Tibial nerve (tissue), 4 donors: ENCODE measurements at regions not wholly inside any gene's neighbourhood (a gene's known extent, or its start where the extent isn't known, plus 50 kb on each side); places are given as distances from the start of the nearest gene placed in this dataset.

Experiments
- EP300 ChIP-seq, 2 donors: sonication (generic); formaldehyde crosslinking; IDR thresholded peaks; one replicate each; pipeline ENCODE4 v1.6.1; 2017; ENCODE audit warnings: antibody characterized with exemption in 2 of 2, mild to moderate bottlenecking in 1 of 2
- POLR2A ChIP-seq, 2 donors: fragments of 450-650 bp; IDR thresholded peaks; one replicate each; pipeline ENCODE4 v1.6.1; 2017; ENCODE audit warnings: antibody characterized with exemption in 2 of 2, mild to moderate bottlenecking in 2 of 2, moderate library complexity in 2 of 2
- TF ChIP-seq, protein P1 (sequence below), 5 experiments: fragments of 200-600 bp in 3 of 5; fragments of 450-650 bp in 2 of 5; sonication (generic) in 3 of 5; IDR thresholded peaks; one replicate each; pipeline ENCODE4 v1.5.1; 2016 to 2019; ENCODE audit warnings: antibody characterized with exemption in 5 of 5, mild to moderate bottlenecking in 3 of 5, moderate library complexity in 2 of 5

DNA sequence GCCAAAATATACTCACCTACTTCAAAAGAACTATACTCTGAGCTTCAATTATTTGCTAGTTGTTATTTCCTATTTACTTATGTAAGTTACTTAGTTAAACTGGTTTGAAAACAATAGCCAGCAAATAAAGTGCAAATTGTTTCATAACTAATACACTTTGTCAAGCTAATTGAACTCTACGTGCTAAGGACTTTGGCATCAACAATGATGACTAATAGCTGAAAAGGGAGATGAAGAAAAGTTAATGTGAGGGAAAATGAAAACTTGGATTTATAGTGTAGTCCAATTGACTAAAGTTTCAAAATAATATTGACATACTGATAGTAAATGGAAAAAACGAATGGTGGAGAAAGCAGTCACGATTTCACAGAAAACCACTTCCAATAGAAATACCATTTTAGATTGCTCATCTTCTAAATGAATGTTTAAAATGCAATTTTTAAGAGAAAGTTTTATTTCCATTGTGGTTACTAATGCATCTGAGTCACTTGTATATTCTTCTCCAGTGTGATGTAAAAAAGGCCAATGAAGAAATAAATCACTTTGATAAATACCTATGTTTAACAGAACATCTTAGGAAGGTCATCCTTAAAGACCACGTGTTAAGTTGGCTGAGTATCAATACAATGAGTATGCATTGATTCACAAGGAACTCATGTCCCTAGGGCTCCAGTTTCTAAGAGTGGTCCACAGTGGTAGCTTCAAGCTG, 455.2 kb downstream of the LTN1 start:
- TF ChIP-seq, protein P1, sequence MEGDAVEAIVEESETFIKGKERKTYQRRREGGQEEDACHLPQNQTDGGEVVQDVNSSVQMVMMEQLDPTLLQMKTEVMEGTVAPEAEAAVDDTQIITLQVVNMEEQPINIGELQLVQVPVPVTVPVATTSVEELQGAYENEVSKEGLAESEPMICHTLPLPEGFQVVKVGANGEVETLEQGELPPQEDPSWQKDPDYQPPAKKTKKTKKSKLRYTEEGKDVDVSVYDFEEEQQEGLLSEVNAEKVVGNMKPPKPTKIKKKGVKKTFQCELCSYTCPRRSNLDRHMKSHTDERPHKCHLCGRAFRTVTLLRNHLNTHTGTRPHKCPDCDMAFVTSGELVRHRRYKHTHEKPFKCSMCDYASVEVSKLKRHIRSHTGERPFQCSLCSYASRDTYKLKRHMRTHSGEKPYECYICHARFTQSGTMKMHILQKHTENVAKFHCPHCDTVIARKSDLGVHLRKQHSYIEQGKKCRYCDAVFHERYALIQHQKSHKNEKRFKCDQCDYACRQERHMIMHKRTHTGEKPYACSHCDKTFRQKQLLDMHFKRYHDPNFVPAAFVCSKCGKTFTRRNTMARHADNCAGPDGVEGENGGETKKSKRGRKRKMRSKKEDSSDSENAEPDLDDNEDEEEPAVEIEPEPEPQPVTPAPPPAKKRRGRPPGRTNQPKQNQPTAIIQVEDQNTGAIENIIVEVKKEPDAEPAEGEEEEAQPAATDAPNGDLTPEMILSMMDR (IDR thresholded peaks at IDR 0.05) = no peak
- no peak for TF ChIP-seq POLR2A (IDR thresholded peaks at IDR 0.05)
- no peak for TF ChIP-seq EP300 (IDR thresholded peaks at IDR 0.05)
